B cell (primary cell): ENCODE measurements at regions not wholly inside any gene's neighbourhood (a gene's known extent, or its start where the extent isn't known, plus 50 kb on each side); places are given as distances from the start of the nearest gene placed in this dataset.

Experiments
- EZH2 ChIP-seq: IDR thresholded peaks from 2 replicates; pipeline ENCODE4 v1.6.1; 2012; ENCODE audit warnings: borderline replicate concordance, low read depth, mild to moderate bottlenecking, moderate library complexity, low read length; ENCODE audit not compliant: insufficient read depth, poor library complexity, severe bottlenecking
- TF ChIP-seq, protein P1 (sequence below): fragments of 200-600 bp; IDR thresholded peaks from one replicate; pipeline ENCODE4 v1.8.0; 2022; ENCODE audit warnings: antibody characterized with exemption, mild to moderate bottlenecking

DNA sequence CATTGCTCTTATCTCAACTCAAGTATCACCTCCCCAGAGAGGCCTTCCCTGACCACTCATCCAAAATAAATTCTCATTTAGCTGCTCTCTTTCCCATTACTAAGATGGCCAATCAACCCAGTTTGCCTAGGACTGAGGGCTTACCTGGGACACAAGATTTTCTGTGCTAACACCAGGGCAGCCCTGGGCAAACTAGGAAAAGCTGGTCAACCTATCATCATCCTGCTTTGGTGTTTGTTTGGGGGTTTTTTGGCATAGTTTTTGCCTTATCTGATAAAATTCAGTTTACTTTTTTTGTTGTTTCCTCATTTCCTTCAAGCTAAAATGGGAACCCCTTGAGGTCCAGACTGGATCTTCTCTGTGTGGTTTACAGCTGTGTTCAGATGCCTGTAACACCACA is 131.4 kb upstream of the NR2F2 start:
- TF ChIP-seq, protein P1, sequence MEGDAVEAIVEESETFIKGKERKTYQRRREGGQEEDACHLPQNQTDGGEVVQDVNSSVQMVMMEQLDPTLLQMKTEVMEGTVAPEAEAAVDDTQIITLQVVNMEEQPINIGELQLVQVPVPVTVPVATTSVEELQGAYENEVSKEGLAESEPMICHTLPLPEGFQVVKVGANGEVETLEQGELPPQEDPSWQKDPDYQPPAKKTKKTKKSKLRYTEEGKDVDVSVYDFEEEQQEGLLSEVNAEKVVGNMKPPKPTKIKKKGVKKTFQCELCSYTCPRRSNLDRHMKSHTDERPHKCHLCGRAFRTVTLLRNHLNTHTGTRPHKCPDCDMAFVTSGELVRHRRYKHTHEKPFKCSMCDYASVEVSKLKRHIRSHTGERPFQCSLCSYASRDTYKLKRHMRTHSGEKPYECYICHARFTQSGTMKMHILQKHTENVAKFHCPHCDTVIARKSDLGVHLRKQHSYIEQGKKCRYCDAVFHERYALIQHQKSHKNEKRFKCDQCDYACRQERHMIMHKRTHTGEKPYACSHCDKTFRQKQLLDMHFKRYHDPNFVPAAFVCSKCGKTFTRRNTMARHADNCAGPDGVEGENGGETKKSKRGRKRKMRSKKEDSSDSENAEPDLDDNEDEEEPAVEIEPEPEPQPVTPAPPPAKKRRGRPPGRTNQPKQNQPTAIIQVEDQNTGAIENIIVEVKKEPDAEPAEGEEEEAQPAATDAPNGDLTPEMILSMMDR, result no peak
- no peak for TF ChIP-seq EZH2
